Ovary (tissue), 7 donors: ENCODE measurements at regions not wholly inside any gene's neighbourhood (a gene's known extent, or its start where the extent isn't known, plus 50 kb on each side); places are given as distances from the start of the nearest gene placed in this dataset.

Source experiments
- DNase-seq, 5 donors: peaks; one replicate each; pipeline ENCODE4 v3.0.0-alpha.2; 2019 to 2020
- H3K27ac ChIP-seq, 2 donors: fragments of 200-600 bp; one replicate each; pipeline versions ENCODE4 v1.5.1 to v1.8.0; 2019 to 2022
- H3K27me3 ChIP-seq: fragments of 200-600 bp; one replicate; pipeline ENCODE4 v1.8.0; 2022
- H3K36me3 ChIP-seq: fragments of 200-600 bp; sonication (generic); one replicate; pipeline ENCODE4 v1.5.1; 2019
- H3K4me1 ChIP-seq: one replicate; pipeline ENCODE4 v1.8.1; 2013; ENCODE audit warnings: mild to moderate bottlenecking, moderate library complexity; ENCODE audit not compliant: insufficient read depth
- H3K4me3 ChIP-seq: fragments of 200-600 bp; sonication (generic); one replicate; pipeline ENCODE4 v1.5.1; 2017
- H3K9me3 ChIP-seq, 2 donors: fragments of 200-600 bp in 1 of 2; sonication (generic) in 1 of 2; one replicate each; pipeline versions ENCODE4 v1.5.1 to v1.8.1; 2013 to 2019; ENCODE audit warnings: mild to moderate bottlenecking in 1 of 2, moderate library complexity in 1 of 2
- CTCF ChIP-seq, 3 donors: fragments of 450-650 bp in 2 of 3; fragments of 200-600 bp in 1 of 3; IDR thresholded peaks; one replicate each; pipeline versions ENCODE4 v1.5.1 to v1.8.0; 2016 to 2022; ENCODE audit warnings: antibody characterized with exemption in 3 of 3, mild to moderate bottlenecking in 1 of 3
- EP300 ChIP-seq: sonication (generic); formaldehyde crosslinking; IDR thresholded peaks from one replicate; pipeline ENCODE4 v1.6.1; 2017; ENCODE audit warnings: antibody characterized with exemption
- POLR2A ChIP-seq: fragments of 450-650 bp; IDR thresholded peaks from one replicate; pipeline ENCODE4 v1.6.1; 2017; ENCODE audit warnings: antibody characterized with exemption, mild to moderate bottlenecking, moderate library complexity
- WGBS, 3 donors: extraction: QIAGEN DNeasy Blood & Tissue Kit in 1 of 3; methylation state at CpG; one replicate each; pipeline versions ENCODE4 v1.1.5 to v1.1.7; 2013 to 2017; 5-methylcytosine and 5-hydroxymethylcytosine counted together
- intact Hi-C, 4 donors: fragments of 100-400 bp; cut with DNase I; formaldehyde crosslinking; loops; one replicate each; pipeline versions ENCODE4 v1.11.0 to v1.15.1; 2022 to 2023
- donor health status: DM: no; HTN: no; CAD: no; lungs with moderate emphysema.
- donor health status: DM: no; HTN: no; CAD: no.
- donor health status: Bipolar disorder and iron deficiency.
- donor health status: DM: no; HTN: no; CAD: no.
- donor health status: DM: yes; HTN: yes; CAD: no.

- Histone ChIP-seq H3K27ac (no peak overlapping the region), H3K4me3 (no peak overlapping the region), H3K4me1 (peaks cover 1% of the 10 kb centered on the region), H3K36me3 (no peaks in the 10 kb centered on the region), H3K9me3 (no peaks in the 10 kb centered on the region), H3K27me3 (no peaks in the 10 kb centered on the region)
- DNase-seq = no peak
- no peak for TF ChIP-seq CTCF (IDR thresholded peaks at IDR 0.05)
- no peak for TF ChIP-seq POLR2A
- no peak for TF ChIP-seq EP300
- intact Hi-C loops = no loop called here
- 9 to 14% (median 9%) methylated on average over 2 of the region's 2 CpGs for WGBS, 3 donors
Measured at GRCh38 chr4:33722254-33722653, 2522.1 kb downstream of the ARAP2 start.

- no peak for DNase-seq
- no peaks in the 10 kb centered on the region for H3K27me3 ChIP-seq
- intact Hi-C loops = no loop called here
- no peak overlapping the region for H3K4me3 ChIP-seq
- no peaks in the 10 kb centered on the region for H3K36me3 ChIP-seq
- peaks cover 1% of the 10 kb centered on the region for H3K4me1 ChIP-seq
- H3K9me3 ChIP-seq = no peaks in the 10 kb centered on the region
- WGBS, 3 donors = 4 to 13% (median 7%) methylated on average over 7 of the region's 7 CpGs
- TF ChIP-seq CTCF (IDR thresholded peaks at IDR 0.05) (no peak), POLR2A (no peak), EP300 (no peak)
- H3K27ac ChIP-seq = no peak overlapping the region
Measured at GRCh38 chr4:33722800-33723516, 2521.4 kb downstream of the ARAP2 start.

- Histone ChIP-seq H3K9me3 (no peaks in the 10 kb centered on the region), H3K36me3 (no peaks in the 10 kb centered on the region), H3K4me3 (no peak overlapping the region), H3K27ac (no peak overlapping the region), H3K27me3 (no peaks in the 10 kb centered on the region), H3K4me1 (peaks cover 1% of the 10 kb centered on the region)
- DNase-seq = no peak
- WGBS, 3 donors = 72 to 83% (median 80%) methylated on average over 3 of the region's 3 CpGs
- intact Hi-C loops = no loop called here
- no peak for TF ChIP-seq CTCF (IDR thresholded peaks at IDR 0.05)
- TF ChIP-seq EP300 = no peak
- no peak for TF ChIP-seq POLR2A
Measured at GRCh38 chr4:33724685-33725084, 2519.6 kb downstream of the ARAP2 start.

- DNase-seq = no peak
- intact Hi-C loops = no loop called here
Measured at GRCh38 chr4:33725861-33726260, 2518.5 kb downstream of the ARAP2 start.

More at GRCh38 chr4:33725861-33726260, 2518.5 kb downstream of the ARAP2 start:
- no peak overlapping the region for H3K27ac ChIP-seq
- H3K4me3 ChIP-seq = no peak overlapping the region
- no peaks in the 10 kb centered on the region for H3K36me3 ChIP-seq
- H3K27me3 ChIP-seq = no peaks in the 10 kb centered on the region
- TF ChIP-seq EP300 = no peak
- no peak for TF ChIP-seq POLR2A
- TF ChIP-seq CTCF (IDR thresholded peaks at IDR 0.05) = no peak
- peaks cover 1% of the 10 kb centered on the region for H3K4me1 ChIP-seq
- H3K9me3 ChIP-seq = no peaks in the 10 kb centered on the region
- WGBS, 3 donors = 31 to 36% (median 33%) methylated on average over 2 of the region's 2 CpGs
